Astrocyte of the spinal cord (primary cell): ENCODE measurements at regions not wholly inside any gene's neighbourhood (a gene's known extent, or its start where the extent isn't known, plus 50 kb on each side); places are given as distances from the start of the nearest gene placed in this dataset.

ENCODE experiments used
- DNase-seq: peaks from one replicate; pipeline ENCODE4 v3.0.0; 2011; ENCODE audit warnings: low read depth, low spot score
- H3K4me3 ChIP-seq: 2 replicates; pipeline ENCODE4 v1.5.1; 2011; ENCODE audit warnings: low read depth, mild to moderate bottlenecking, low read length, moderate library complexity
- CTCF ChIP-seq: IDR thresholded peaks from 2 replicates; pipeline ENCODE4 v1.5.1; 2012; ENCODE audit warnings: low read depth, mild to moderate bottlenecking, low read length, inconsistent platforms
- in situ Hi-C: cut with HindIII; loops from 2 replicates; pipeline ENCODE4 v1.10.0; 2017; ENCODE audit warnings: low sequenced_read_pairs

GRCh38 chr3:124383846-124384466 lies 346.3 kb upstream of the UMPS start:
- in situ Hi-C loops, result no loop called here
- no peak for TF ChIP-seq CTCF

GRCh38 chr3:124384527-124384926 lies 345.7 kb upstream of the UMPS start:
- no peak for TF ChIP-seq CTCF
- no peak overlapping the region for H3K4me3 ChIP-seq
- in situ Hi-C loops, result no loop called here
- no peak for DNase-seq

More at GRCh38 chr3:124383846-124384466, 346.3 kb upstream of the UMPS start:
- no peak for DNase-seq
- no peak overlapping the region for H3K4me3 ChIP-seq

GRCh38 chr3:124385996-124386395 lies 344.3 kb upstream of the UMPS start:
- no peak overlapping the region for H3K4me3 ChIP-seq
- TF ChIP-seq CTCF, result no peak
- in situ Hi-C loops, result no loop called here
- DNase-seq, result no peak

GRCh38 chr3:124386996-124387595 lies 343.2 kb upstream of the UMPS start:
- no peak for DNase-seq
- TF ChIP-seq CTCF, result no peak
- in situ Hi-C loops, result no loop called here
- H3K4me3 ChIP-seq, result no peak overlapping the region

GRCh38 chr3:124391774-124392173 lies 338.5 kb upstream of the UMPS start:
- TF ChIP-seq CTCF, result no peak
- in situ Hi-C loops, result no loop called here
- no peak overlapping the region for H3K4me3 ChIP-seq
- DNase-seq, result no peak

GRCh38 chr3:124393340-124393739 lies 336.9 kb upstream of the UMPS start:
- in situ Hi-C loops, result no loop called here
- TF ChIP-seq CTCF, result no peak
- no peak for DNase-seq
- no peak overlapping the region for H3K4me3 ChIP-seq

- in situ Hi-C loops, result no loop called here
- TF ChIP-seq CTCF, result no peak
- no peak for DNase-seq
- H3K4me3 ChIP-seq, result no peak overlapping the region
These were observed 335.1 kb upstream of the UMPS start for GRCh38 chr3:124395162-124395561.
